ENCODE measurements at regions not wholly inside any gene's neighbourhood (a gene's known extent, or its start where the extent isn't known, plus 50 kb on each side); places are given as distances from the start of the nearest gene placed in this dataset.

GRCh38 chr5:4137781-4138180 is 542.1 kb downstream of the IRX1 start:
- Histone ChIP-seq H3K4me3 (no peak overlapping the region), H3K27ac (no peak overlapping the region), H3K9me3 (no peaks in the 10 kb centered on the region), H3K4me1 (no peaks in the 10 kb centered on the region), H3K27me3 (no peaks in the 10 kb centered on the region), H3K36me3 (no peaks in the 10 kb centered on the region)
- intact Hi-C loops (cut with DNase I) = no loop called here
- DNase-seq (ENCODE audit: extremely low spot score in 2 of 2) = no peak
- TF ChIP-seq POLR2A (IDR thresholded peaks at IDR 0.05) (no peak), POLR2AphosphoS5 (IDR thresholded peaks at IDR 0.05; ENCODE audit: insufficient read depth in 1 of 2, low read depth in 1 of 2) (no peak)
- TF ChIP-seq, protein P1, sequence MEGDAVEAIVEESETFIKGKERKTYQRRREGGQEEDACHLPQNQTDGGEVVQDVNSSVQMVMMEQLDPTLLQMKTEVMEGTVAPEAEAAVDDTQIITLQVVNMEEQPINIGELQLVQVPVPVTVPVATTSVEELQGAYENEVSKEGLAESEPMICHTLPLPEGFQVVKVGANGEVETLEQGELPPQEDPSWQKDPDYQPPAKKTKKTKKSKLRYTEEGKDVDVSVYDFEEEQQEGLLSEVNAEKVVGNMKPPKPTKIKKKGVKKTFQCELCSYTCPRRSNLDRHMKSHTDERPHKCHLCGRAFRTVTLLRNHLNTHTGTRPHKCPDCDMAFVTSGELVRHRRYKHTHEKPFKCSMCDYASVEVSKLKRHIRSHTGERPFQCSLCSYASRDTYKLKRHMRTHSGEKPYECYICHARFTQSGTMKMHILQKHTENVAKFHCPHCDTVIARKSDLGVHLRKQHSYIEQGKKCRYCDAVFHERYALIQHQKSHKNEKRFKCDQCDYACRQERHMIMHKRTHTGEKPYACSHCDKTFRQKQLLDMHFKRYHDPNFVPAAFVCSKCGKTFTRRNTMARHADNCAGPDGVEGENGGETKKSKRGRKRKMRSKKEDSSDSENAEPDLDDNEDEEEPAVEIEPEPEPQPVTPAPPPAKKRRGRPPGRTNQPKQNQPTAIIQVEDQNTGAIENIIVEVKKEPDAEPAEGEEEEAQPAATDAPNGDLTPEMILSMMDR (IDR thresholded peaks at IDR 0.05) = no peak

DNA sequence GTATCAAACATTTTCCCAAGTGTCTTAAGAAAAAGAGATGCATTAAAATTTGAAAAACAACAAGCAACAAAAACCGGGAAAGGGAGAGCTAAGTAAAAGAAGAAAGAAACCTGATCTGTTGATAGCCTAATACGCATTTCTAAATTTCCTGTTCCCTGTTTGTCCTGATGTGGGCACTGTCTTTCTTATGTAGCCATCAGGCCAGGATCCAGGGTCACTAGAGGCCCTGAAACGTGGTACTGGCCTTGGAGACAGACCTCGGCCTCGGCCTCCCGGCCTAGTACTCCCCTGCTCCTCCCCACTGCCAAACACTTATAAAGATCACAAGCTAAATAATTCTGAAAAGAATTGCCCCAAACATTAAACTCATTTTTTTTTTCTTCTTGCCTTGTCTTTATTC is 547.2 kb downstream of the IRX1 start:
- Histone ChIP-seq H3K27ac (no peak overlapping the region), H3K4me3 (no peak overlapping the region)
- intact Hi-C loops (cut with DNase I) = no loop called here

DNA sequence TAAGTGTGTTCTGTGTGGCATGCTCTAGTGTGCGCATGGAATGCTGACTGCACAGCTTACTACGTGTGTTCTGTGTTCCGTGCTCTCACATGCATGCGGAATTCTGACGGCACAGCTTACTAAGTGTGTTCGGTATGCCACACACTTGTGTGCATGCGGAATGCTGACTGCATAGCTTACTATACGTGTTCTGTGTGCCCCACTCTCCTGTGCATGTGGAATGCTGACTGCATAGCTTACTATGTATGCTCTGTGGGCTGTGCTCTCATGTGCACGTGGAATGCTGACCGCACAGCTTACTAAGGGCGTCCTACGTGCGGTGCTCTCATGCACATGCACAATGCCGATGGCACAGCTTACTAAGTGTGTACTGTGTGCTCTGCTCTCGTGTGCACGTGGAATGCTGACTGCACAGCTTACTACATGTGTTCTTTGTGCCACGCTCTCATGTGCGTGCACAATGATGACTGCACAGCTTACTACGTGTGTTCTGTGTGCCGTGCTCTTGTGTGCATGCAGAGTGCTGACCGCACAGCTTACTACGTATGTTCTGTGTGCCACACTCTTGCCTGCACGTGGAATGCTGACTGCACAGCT is 548.9 kb downstream of the IRX1 start:
- intact Hi-C loops (cut with DNase I) = no loop called here
- H3K9me3 ChIP-seq = no peaks in the 10 kb centered on the region
- H3K36me3 ChIP-seq = no peaks in the 10 kb centered on the region
- H3K27ac ChIP-seq = no peak overlapping the region
- no peak for TF ChIP-seq POLR2AphosphoS5 (IDR thresholded peaks at IDR 0.05; ENCODE audit: insufficient read depth in 1 of 2, low read depth in 1 of 2)
- TF ChIP-seq POLR2A (IDR thresholded peaks at IDR 0.05) = no peak
- H3K4me1 ChIP-seq = no peaks in the 10 kb centered on the region
- H3K4me3 ChIP-seq = no peak overlapping the region
- H3K27me3 ChIP-seq = no peaks in the 10 kb centered on the region
- DNase-seq (ENCODE audit: extremely low spot score in 2 of 2) = no peak

More for the DNA sequence above, 547.2 kb downstream of the IRX1 start:
- Histone ChIP-seq H3K27me3 (no peaks in the 10 kb centered on the region), H3K36me3 (no peaks in the 10 kb centered on the region), H3K4me1 (no peaks in the 10 kb centered on the region), H3K9me3 (no peaks in the 10 kb centered on the region)
- TF ChIP-seq POLR2A (IDR thresholded peaks at IDR 0.05) = no peak
- TF ChIP-seq POLR2AphosphoS5 (IDR thresholded peaks at IDR 0.05; ENCODE audit: insufficient read depth in 1 of 2, low read depth in 1 of 2) = no peak
- TF ChIP-seq, protein P1 (IDR thresholded peaks at IDR 0.05) = no peak
- DNase-seq (ENCODE audit: extremely low spot score in 2 of 2) = no peak

GRCh38 chr5:4145511-4145910 is 549.9 kb downstream of the IRX1 start:
- Histone ChIP-seq H3K4me3 (no peak overlapping the region), H3K4me1 (no peaks in the 10 kb centered on the region), H3K9me3 (no peaks in the 10 kb centered on the region), H3K27ac (no peak overlapping the region), H3K36me3 (no peaks in the 10 kb centered on the region), H3K27me3 (no peaks in the 10 kb centered on the region)
- no peak for DNase-seq (ENCODE audit: extremely low spot score in 2 of 2)
- intact Hi-C loops (cut with DNase I) = no loop called here
- TF ChIP-seq POLR2AphosphoS5 (IDR thresholded peaks at IDR 0.05; ENCODE audit: insufficient read depth in 1 of 2, low read depth in 1 of 2) = no peak
- no peak for TF ChIP-seq POLR2A (IDR thresholded peaks at IDR 0.05)

- Histone ChIP-seq H3K9me3 (no peaks in the 10 kb centered on the region), H3K27ac (no peak overlapping the region), H3K4me1 (no peaks in the 10 kb centered on the region), H3K36me3 (no peaks in the 10 kb centered on the region), H3K27me3 (no peaks in the 10 kb centered on the region), H3K4me3 (no peak overlapping the region)
- intact Hi-C loops (cut with DNase I) = no loop called here
- TF ChIP-seq POLR2AphosphoS5 (IDR thresholded peaks at IDR 0.05; ENCODE audit: insufficient read depth in 1 of 2, low read depth in 1 of 2) (no peak), POLR2A (IDR thresholded peaks at IDR 0.05) (no peak)
- no peak for DNase-seq (ENCODE audit: extremely low spot score in 2 of 2)
Observed at GRCh38 chr5:4148009-4148408, 552.4 kb downstream of the IRX1 start.

DNA sequence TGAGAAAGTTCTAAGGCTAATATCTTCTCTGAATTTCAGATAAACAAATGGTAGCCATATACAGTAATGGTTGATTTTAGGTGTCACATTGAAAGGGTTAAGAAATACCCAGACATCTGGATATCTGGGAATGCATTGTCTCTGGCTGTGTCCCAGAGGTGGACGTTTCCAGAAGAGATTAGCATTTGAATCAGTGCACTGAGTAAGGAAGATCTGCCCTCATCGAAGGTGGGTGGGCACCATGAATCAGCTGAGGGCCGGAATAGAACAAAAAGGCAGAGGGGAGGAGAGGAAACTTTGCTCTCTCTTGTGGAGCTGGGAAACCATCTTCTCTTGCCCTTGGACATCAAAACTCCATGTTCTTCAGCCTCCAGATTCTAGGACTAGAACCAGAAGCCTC is 554.4 kb downstream of the IRX1 start:
- Histone ChIP-seq H3K36me3 (no peaks in the 10 kb centered on the region), H3K27ac (no peak overlapping the region), H3K4me3 (no peak overlapping the region), H3K27me3 (no peaks in the 10 kb centered on the region), H3K4me1 (no peaks in the 10 kb centered on the region), H3K9me3 (no peaks in the 10 kb centered on the region)
- TF ChIP-seq, protein P1 (IDR thresholded peaks at IDR 0.05) = no peak
- no peak for TF ChIP-seq POLR2AphosphoS5 (IDR thresholded peaks at IDR 0.05; ENCODE audit: insufficient read depth in 1 of 2, low read depth in 1 of 2)
- no peak for DNase-seq (ENCODE audit: extremely low spot score in 2 of 2)
- intact Hi-C loops (cut with DNase I) = no loop called here
